Spinal cord (tissue), 9 donors: ENCODE measurements at regions not wholly inside any gene's neighbourhood (a gene's known extent, or its start where the extent isn't known, plus 50 kb on each side); places are given as distances from the start of the nearest gene placed in this dataset.
A peak's percentile ranks its signal among the peaks of the same experiment; 100 is the strongest.
"Not testable (repeated sequence)": the region's sequence is repeated elsewhere in the genome, so short reads cannot be mapped to it uniquely, and the experiment has no call there.

Experiments used
- DNase-seq, 6 donors: peaks; one replicate each; pipeline versions ENCODE4 v3.0.0 to v3.0.0-alpha.2; 2013 to 2015; ENCODE audit warnings: low spot score in 6 of 6, low read depth in 4 of 6
- H3K27ac ChIP-seq: one replicate; pipeline ENCODE4 v1.5.1; 2013; ENCODE audit warnings: low read depth, low read length, control low read depth
- H3K27me3 ChIP-seq: one replicate; pipeline ENCODE4 v1.6.1; 2013; ENCODE audit warnings: low read length; ENCODE audit not compliant: control insufficient read depth, insufficient read depth
- H3K36me3 ChIP-seq: one replicate; pipeline ENCODE4 v1.6.1; 2013; ENCODE audit warnings: low read length; ENCODE audit not compliant: control insufficient read depth, insufficient read depth
- H3K4me1 ChIP-seq: one replicate; pipeline ENCODE4 v1.6.1; 2013; ENCODE audit warnings: low read length; ENCODE audit not compliant: control insufficient read depth, insufficient read depth
- H3K4me3 ChIP-seq: one replicate; pipeline ENCODE4 v1.5.1; 2013; ENCODE audit warnings: low read depth, low read length, control low read depth
- H3K9me3 ChIP-seq: one replicate; pipeline ENCODE4 v1.6.1; 2013; ENCODE audit warnings: low read length; ENCODE audit not compliant: control insufficient read depth, insufficient read depth
- WGBS: methylation state at CpG from one replicate; pipeline ENCODE4 v1.1.5; 2013; ENCODE audit warnings: missing lambda C conversion rate; ENCODE audit not compliant: insufficient coverage; 5-methylcytosine and 5-hydroxymethylcytosine counted together
- donor health status: healthy.

GRCh38 chr4:98828801-98829200 lies 100.1 kb downstream of the EIF4E start:
- no peaks in the 10 kb centered on the region for H3K4me1 ChIP-seq
- no peaks in the 10 kb centered on the region for H3K36me3 ChIP-seq
- DNase-seq = no peak
- no peaks in the 10 kb centered on the region for H3K27me3 ChIP-seq
- H3K4me3 ChIP-seq = no peak overlapping the region
- H3K27ac ChIP-seq = no peak overlapping the region
- no peaks in the 10 kb centered on the region for H3K9me3 ChIP-seq
- WGBS = 87% methylated on average over 3 of the region's 5 CpGs

DNA sequence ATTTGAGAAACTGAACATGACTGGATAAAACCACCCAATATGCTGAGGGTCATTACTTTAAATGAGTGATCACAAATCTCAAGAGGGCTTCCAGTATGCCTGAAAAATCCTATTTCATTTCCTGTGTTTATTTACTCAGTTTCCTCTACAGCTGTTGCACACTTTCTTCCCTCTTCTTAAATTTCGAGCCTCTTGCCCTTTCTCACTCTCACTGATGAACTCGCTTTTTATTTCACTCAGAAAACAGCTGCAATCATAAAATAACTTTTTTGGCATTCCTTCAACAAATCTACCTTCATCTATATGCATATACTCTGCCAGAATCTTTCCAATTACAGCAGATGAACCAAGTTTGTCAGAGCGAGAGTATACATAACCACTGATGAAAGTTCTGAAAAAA lies 101.3 kb downstream of the EIF4E start:
- Histone ChIP-seq H3K4me3 (no peak overlapping the region), H3K27me3 (no peaks in the 10 kb centered on the region), H3K27ac (no peak overlapping the region), H3K4me1 (no peaks in the 10 kb centered on the region), H3K36me3 (no peaks in the 10 kb centered on the region), H3K9me3 (no peaks in the 10 kb centered on the region)
- peak in 1 of 6 donors; percentile 15 for DNase-seq
- WGBS = 95% methylated on average over 2 of the region's 3 CpGs

DNA sequence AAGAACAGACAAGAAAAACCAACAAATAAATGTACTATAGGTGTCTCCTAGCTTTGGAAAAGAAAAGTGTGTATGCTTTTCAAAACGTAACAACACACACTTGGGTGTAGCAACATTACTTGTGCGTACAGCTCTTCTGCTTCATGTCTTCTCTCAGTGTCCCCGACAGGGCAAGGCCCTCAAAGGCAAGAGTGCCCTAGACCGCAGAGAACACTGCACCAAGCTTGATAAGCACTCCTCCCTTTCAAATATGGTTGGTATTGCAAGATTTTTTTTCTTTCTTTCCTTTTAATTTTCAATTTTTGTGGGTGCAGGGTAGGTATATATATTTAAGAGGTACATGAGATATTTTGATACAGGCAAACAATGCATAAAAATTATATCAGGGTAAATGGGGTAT lies 106.8 kb downstream of the EIF4E start:
- WGBS = no CpG with 5 or more reads among the region's 4 CpGs
- Histone ChIP-seq H3K4me1 (no peaks in the 10 kb centered on the region), H3K27ac (no peak overlapping the region), H3K27me3 (no peaks in the 10 kb centered on the region), H3K4me3 (no peak overlapping the region), H3K9me3 (no peaks in the 10 kb centered on the region), H3K36me3 (no peaks in the 10 kb centered on the region)
- no peak for DNase-seq

DNA sequence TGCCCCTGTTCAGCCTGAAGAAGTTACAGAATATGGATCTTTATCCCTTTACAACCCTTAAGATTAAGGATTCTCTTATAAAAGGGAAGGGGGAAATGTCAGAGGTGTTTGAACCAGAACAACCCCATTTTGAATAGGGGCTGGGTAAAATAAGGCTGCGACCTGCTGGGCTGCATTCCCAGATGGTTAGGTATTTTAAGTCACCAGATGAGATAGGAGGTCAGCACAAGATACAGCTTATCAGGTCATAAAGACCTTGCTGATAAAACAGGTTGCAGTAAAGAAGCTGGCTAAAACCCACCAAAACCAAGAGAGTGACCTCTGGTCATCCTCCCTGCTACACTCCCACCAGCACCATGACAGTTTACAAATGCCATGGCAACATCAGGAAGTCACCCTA lies 110.8 kb downstream of the EIF4E start:
- DNase-seq, H3K27ac ChIP-seq, H3K4me1 ChIP-seq, H3K36me3 ChIP-seq, H3K27me3 ChIP-seq, H3K9me3 ChIP-seq, H3K4me3 ChIP-seq: not testable (repeated sequence)
- no CpG with 5 or more reads among the region's 1 CpG for WGBS

DNA sequence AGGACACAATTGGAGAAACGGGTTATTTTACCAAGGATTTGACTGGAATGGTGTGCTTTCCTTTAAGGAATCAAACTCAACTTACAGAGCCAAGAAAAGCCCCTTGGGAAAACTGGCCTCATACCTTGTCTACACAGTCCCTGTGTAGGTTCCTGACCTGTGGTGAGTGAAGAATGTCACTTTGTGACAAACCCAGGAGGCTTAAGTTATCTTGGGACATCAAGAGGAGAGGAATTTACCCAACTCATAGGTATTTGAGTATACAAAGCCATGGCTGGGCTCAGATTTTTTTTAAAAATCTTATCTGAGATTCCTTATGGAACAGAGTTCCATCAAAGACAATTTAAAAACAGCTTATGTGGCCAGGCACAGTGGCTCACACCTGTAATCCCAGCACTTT lies 112.1 kb downstream of the EIF4E start:
- Histone ChIP-seq H3K4me3 (no peak overlapping the region), H3K27me3 (no peaks in the 10 kb centered on the region), H3K27ac (no peak overlapping the region), H3K36me3 (no peaks in the 10 kb centered on the region), H3K4me1 (no peaks in the 10 kb centered on the region), H3K9me3 (no peaks in the 10 kb centered on the region)
- DNase-seq = no peak
- WGBS = no CpG with 5 or more reads among the region's 1 CpG

- Histone ChIP-seq H3K4me1 (no peaks in the 10 kb centered on the region), H3K27me3 (no peaks in the 10 kb centered on the region), H3K4me3 (no peak overlapping the region), H3K36me3 (no peaks in the 10 kb centered on the region), H3K9me3 (no peaks in the 10 kb centered on the region), H3K27ac (no peak overlapping the region)
- DNase-seq = no peak
Measured at GRCh38 chr4:98816386-98816785, 112.5 kb downstream of the EIF4E start.

- H3K36me3 ChIP-seq = no peaks in the 10 kb centered on the region
- no peak overlapping the region for H3K27ac ChIP-seq
- no CpG with 5 or more reads among the region's 2 CpGs for WGBS
Measured at GRCh38 chr4:98804403-98804802, 124.5 kb downstream of the EIF4E start.

DNA sequence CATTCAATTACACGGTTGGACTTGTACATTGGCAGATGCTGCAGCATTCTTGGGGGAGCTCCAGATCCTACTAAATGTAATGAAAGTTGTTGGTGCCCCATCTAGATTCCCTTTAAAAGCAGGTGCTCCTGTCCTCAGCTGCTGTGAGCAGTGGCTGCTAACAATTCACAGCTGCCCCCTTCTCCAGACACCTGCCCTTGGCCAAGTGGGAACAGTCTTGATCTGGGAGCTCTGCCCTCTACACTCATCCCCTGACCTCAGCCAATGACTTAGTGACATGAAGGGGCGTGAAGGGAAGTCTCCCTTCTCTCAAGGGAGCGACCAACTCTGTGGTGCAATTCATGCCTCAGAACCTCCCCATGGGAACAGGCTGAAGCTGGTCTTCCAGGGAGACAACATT lies 125.7 kb downstream of the EIF4E start:
- H3K27ac ChIP-seq = no peak overlapping the region
- no peaks in the 10 kb centered on the region for H3K27me3 ChIP-seq
- no peaks in the 10 kb centered on the region for H3K9me3 ChIP-seq
- no peak overlapping the region for H3K4me3 ChIP-seq
- WGBS = 68% methylated on average over 3 of the region's 3 CpGs
- no peaks in the 10 kb centered on the region for H3K36me3 ChIP-seq
- no peak for DNase-seq
- no peaks in the 10 kb centered on the region for H3K4me1 ChIP-seq

More at GRCh38 chr4:98804403-98804802, 124.5 kb downstream of the EIF4E start:
- Histone ChIP-seq H3K9me3 (no peaks in the 10 kb centered on the region), H3K4me1 (no peaks in the 10 kb centered on the region), H3K4me3 (no peak overlapping the region), H3K27me3 (no peaks in the 10 kb centered on the region)
- DNase-seq = no peak

DNA sequence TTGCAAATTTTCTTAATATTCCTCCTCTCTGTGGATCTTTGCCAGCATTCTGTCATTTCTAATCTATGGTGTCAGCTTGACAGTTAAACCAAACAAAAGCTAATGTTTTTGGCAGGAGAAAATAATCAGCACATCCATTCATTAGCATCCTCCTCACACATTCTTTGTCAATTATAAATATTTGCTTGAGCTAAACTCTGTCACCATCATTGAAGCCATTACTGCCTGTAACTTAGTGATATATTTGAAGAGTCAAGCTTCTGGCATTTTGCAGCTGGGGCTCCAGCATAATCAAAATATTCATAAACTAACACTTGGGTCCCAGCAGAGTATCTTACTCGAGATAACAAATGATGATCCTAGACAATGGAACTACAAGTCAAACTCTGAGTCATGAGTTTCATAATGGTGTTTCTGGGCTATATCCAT lies 126.1 kb downstream of the EIF4E start:
- Histone ChIP-seq H3K27ac (no peak overlapping the region), H3K9me3 (no peaks in the 10 kb centered on the region), H3K27me3 (no peaks in the 10 kb centered on the region), H3K4me3 (no peak overlapping the region), H3K36me3 (no peaks in the 10 kb centered on the region), H3K4me1 (no peaks in the 10 kb centered on the region)
- WGBS = no CpG with 5 or more reads among the region's 1 CpG
- peak in 3 of 6 donors; percentile 22 to 86 (median 66) for DNase-seq

DNA sequence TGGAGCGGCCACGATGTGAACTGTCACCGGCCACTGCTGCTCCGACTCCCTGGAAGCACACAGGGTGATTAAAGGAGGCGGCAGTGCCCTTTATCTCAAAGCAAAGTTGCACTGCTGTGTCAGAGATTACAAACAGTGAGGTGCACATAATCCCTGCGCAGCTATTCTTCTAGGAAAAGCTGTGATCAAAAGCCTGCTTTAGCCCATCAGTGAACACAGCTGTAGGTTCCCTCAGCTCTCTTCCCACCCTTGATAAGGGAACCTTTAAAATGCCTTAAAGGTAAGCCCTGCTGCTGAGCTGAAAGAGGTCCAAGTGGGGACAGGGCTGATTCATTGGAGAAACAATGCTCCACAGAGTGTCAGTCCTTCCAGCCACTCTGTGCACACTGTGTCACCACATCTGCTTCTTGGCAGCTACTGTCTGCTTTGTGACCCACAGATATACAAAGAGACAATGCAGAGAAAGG lies 127.6 kb downstream of the EIF4E start:
- Histone ChIP-seq H3K4me3 (no peak overlapping the region), H3K4me1 (no peaks in the 10 kb centered on the region), H3K27me3 (no peaks in the 10 kb centered on the region), H3K9me3 (no peaks in the 10 kb centered on the region), H3K27ac (no peak overlapping the region), H3K36me3 (no peaks in the 10 kb centered on the region)
- peak in 1 of 6 donors; percentile 38 for DNase-seq
- 76% methylated on average over 6 of the region's 6 CpGs for WGBS
